Trophoblast cell (in vitro differentiated cells and primary cell): ENCODE measurements at regions not wholly inside any gene's neighbourhood (a gene's known extent, or its start where the extent isn't known, plus 50 kb on each side); places are given as distances from the start of the nearest gene placed in this dataset.

Experiments used
- DNase-seq, 2 donors: peaks; one replicate each; pipeline ENCODE4 v3.0.0-alpha.2; 2016
- H2AFZ ChIP-seq: 2 replicates; pipeline ENCODE4 v1.6.1; 2013; ENCODE audit warnings: low read length, moderate library complexity, mild to moderate bottlenecking; ENCODE audit not compliant: insufficient read depth, poor library complexity
- H2AK5ac ChIP-seq: 2 replicates; pipeline ENCODE4 v1.6.1; 2013; ENCODE audit warnings: mild to moderate bottlenecking, low read length
- H2BK120ac ChIP-seq: 2 replicates; pipeline ENCODE4 v1.6.1; 2013; ENCODE audit warnings: low read length, mild to moderate bottlenecking, moderate library complexity; ENCODE audit not compliant: insufficient read depth, poor library complexity
- H2BK12ac ChIP-seq: 2 replicates; pipeline ENCODE4 v1.6.1; 2013; ENCODE audit warnings: mild to moderate bottlenecking, low read length, moderate library complexity
- H2BK5ac ChIP-seq: 2 replicates; pipeline ENCODE4 v1.6.1; 2013; ENCODE audit warnings: low read length, low read depth, moderate library complexity, mild to moderate bottlenecking; ENCODE audit not compliant: poor library complexity
- H3K14ac ChIP-seq: 2 replicates; pipeline ENCODE4 v1.6.1; 2013; ENCODE audit warnings: mild to moderate bottlenecking, low read length
- H3K18ac ChIP-seq: 2 replicates; pipeline ENCODE4 v1.6.1; 2013; ENCODE audit warnings: mild to moderate bottlenecking, low read length
- H3K23ac ChIP-seq: 2 replicates; pipeline ENCODE4 v1.6.1; 2013; ENCODE audit warnings: low read length
- H3K27ac ChIP-seq: 2 replicates; pipeline ENCODE4 v1.5.1; 2013; ENCODE audit warnings: low read depth, mild to moderate bottlenecking, inconsistent platforms, low read length, moderate library complexity
- H3K27me3 ChIP-seq: 2 replicates; pipeline ENCODE4 v1.6.1; 2013; ENCODE audit warnings: inconsistent platforms, mild to moderate bottlenecking, low read length, moderate library complexity; ENCODE audit not compliant: insufficient read depth
- H3K36me3 ChIP-seq, 2 experiments: 1 replicate in 1 of 2; 2 replicates in 1 of 2; pipeline ENCODE4 v1.6.1; 2013; ENCODE audit warnings: low read length in 2 of 2, mild to moderate bottlenecking in 2 of 2, moderate library complexity in 1 of 2; ENCODE audit not compliant: insufficient read depth in 2 of 2, control insufficient read depth in 1 of 2
- H3K4ac ChIP-seq: 2 replicates; pipeline ENCODE4 v1.6.1; 2013; ENCODE audit warnings: low read depth, mild to moderate bottlenecking, low read length, moderate library complexity
- H3K4me1 ChIP-seq, 2 experiments: 1 replicate in 1 of 2; 2 replicates in 1 of 2; pipeline ENCODE4 v1.6.1; 2013; ENCODE audit warnings: low read length in 2 of 2, mild to moderate bottlenecking in 2 of 2, moderate library complexity in 1 of 2; ENCODE audit not compliant: insufficient read depth in 2 of 2, control insufficient read depth in 1 of 2
- H3K4me2 ChIP-seq: 2 replicates; pipeline ENCODE4 v1.6.1; 2013; ENCODE audit warnings: inconsistent platforms, mild to moderate bottlenecking, low read length, moderate library complexity
- H3K4me3 ChIP-seq: 2 replicates; pipeline ENCODE4 v1.5.1; 2013; ENCODE audit warnings: mild to moderate bottlenecking, low read depth, low read length, inconsistent platforms
- H3K79me1 ChIP-seq: one replicate; pipeline ENCODE4 v1.6.1; 2013; ENCODE audit warnings: low read length
- H3K79me2 ChIP-seq: 2 replicates; pipeline ENCODE4 v1.6.1; 2013; ENCODE audit warnings: low read length, mild to moderate bottlenecking; ENCODE audit not compliant: control insufficient read depth, insufficient read depth, poor library complexity
- H3K9ac ChIP-seq: 2 replicates; pipeline ENCODE4 v1.6.1; 2013; ENCODE audit warnings: mild to moderate bottlenecking, low read length
- H3K9me3 ChIP-seq: 2 replicates; pipeline ENCODE4 v1.6.1; 2013; ENCODE audit warnings: low read depth, mild to moderate bottlenecking, control low read depth, inconsistent platforms, low read length; ENCODE audit not compliant: insufficient read depth
- H4K12ac ChIP-seq: 2 replicates; pipeline ENCODE4 v1.6.1; 2013; ENCODE audit warnings: low read depth, mild to moderate bottlenecking, low read length, moderate library complexity
- H4K8ac ChIP-seq: 2 replicates; pipeline ENCODE4 v1.6.1; 2013; ENCODE audit warnings: low read depth, mild to moderate bottlenecking, low read length, moderate library complexity
- H4K91ac ChIP-seq: one replicate; pipeline ENCODE4 v1.6.1; 2013; ENCODE audit warnings: low read depth, mild to moderate bottlenecking, low read length, moderate library complexity
- WGBS: extraction: QIAGEN DNeasy Blood & Tissue Kit; methylation state at CpG from one replicate; pipeline ENCODE4 v1.1.7; 2013; ENCODE audit warnings: missing lambda C conversion rate; ENCODE audit not compliant: insufficient read length, insufficient coverage; ENCODE audit errors: extremely low coverage; 5-methylcytosine and 5-hydroxymethylcytosine counted together

DNA sequence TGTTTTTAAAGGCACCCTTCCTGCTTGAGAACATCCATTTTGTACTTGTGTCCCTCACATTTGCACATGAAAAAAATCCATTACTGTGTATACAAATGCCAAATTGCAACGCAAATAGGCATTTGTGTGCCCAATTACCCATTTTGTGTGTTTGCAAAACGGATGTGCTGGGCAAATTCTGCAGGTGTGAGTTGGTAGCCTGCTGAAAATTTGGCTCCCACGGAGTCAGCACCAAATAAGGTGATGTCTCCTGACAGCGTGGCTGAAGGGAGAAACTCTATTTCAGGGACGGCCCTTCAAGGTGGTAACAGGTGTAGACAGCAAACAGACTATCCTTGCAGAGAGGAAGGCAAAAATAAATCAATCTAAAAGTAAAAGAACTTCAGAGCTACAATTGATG lies 661.1 kb downstream of the BCL11A start:
- Histone ChIP-seq H3K27me3 (no peaks in the 10 kb centered on the region), H3K4me3 (no peak overlapping the region), H2BK5ac (no peak overlapping the region), H3K79me2 (no peaks in the 10 kb centered on the region), H3K23ac (no peak overlapping the region), H4K91ac (no peak overlapping the region), H3K18ac (no peak overlapping the region), H3K27ac (no peak overlapping the region), H3K4me1 (peaks cover 2 to 3% of the 10 kb centered on the region in 2 experiments), H3K79me1 (peaks cover 2% of the 10 kb centered on the region), H3K4me2 (no peak overlapping the region), H3K14ac (no peak overlapping the region), H2AFZ (no peak overlapping the region), H4K8ac (no peak overlapping the region), H2BK12ac (no peak overlapping the region), H2AK5ac (no peak overlapping the region), H4K12ac (no peak overlapping the region), H3K9ac (no peak overlapping the region), H2BK120ac (no peak overlapping the region), H3K4ac (no peak overlapping the region), H3K36me3 (no peaks in the 10 kb centered on the region), H3K9me3 (no peaks in the 10 kb centered on the region)
- DNase-seq, result no peak
- WGBS, result no CpG with 5 or more reads among the region's 5 CpGs

- H3K79me1 ChIP-seq, result peaks cover 2% of the 10 kb centered on the region
- no peaks in the 10 kb centered on the region for H3K27me3 ChIP-seq
- no peak overlapping the region for H3K4ac ChIP-seq
- peaks cover 2 to 4% of the 10 kb centered on the region in 2 experiments for H3K4me1 ChIP-seq
- H3K18ac ChIP-seq, result no peak overlapping the region
- H3K14ac ChIP-seq, result no peak overlapping the region
- H2BK5ac ChIP-seq, result no peak overlapping the region
- no peak overlapping the region for H3K9ac ChIP-seq
- no peak overlapping the region for H4K91ac ChIP-seq
- no peak overlapping the region for H2AK5ac ChIP-seq
- no peak overlapping the region for H3K23ac ChIP-seq
- H3K4me2 ChIP-seq, result no peak overlapping the region
- H3K79me2 ChIP-seq, result no peaks in the 10 kb centered on the region
- H3K9me3 ChIP-seq, result no peaks in the 10 kb centered on the region
- H3K27ac ChIP-seq, result no peak overlapping the region
- WGBS, result no CpG with 5 or more reads among the region's 8 CpGs
- no peak overlapping the region for H2BK12ac ChIP-seq
- H2AFZ ChIP-seq, result no peak overlapping the region
- no peaks in the 10 kb centered on the region for H3K36me3 ChIP-seq
- no peak for DNase-seq
- H4K12ac ChIP-seq, result no peak overlapping the region
- H4K8ac ChIP-seq, result no peak overlapping the region
- no peak overlapping the region for H3K4me3 ChIP-seq
- H2BK120ac ChIP-seq, result no peak overlapping the region
Measured at GRCh38 chr2:59889305-59889704, 664.1 kb downstream of the BCL11A start.

DNA sequence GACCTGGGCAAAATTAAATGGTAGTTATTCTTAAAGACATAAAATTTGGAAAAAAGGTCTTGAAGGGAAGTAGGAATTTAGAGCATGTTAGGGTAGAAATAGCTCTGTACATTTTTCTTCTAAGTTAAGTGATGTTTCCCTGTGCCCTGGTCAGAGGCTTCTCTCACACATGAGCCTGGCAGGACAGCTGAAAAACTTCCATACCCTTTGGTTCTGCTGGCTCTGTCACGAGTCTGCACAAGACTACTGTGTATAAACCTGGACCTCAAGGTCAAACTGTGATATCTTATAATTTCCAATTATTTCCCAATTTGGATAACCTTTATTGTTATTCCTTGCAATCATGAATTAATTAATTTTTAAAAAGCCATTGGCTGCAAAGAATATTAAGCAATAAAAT lies 664.7 kb downstream of the BCL11A start:
- no peak overlapping the region for H3K23ac ChIP-seq
- no peaks in the 10 kb centered on the region for H3K9me3 ChIP-seq
- H2AFZ ChIP-seq, result no peak overlapping the region
- no peak overlapping the region for H3K9ac ChIP-seq
- H3K14ac ChIP-seq, result no peak overlapping the region
- H3K79me1 ChIP-seq, result peaks cover 2% of the 10 kb centered on the region
- H2BK12ac ChIP-seq, result no peak overlapping the region
- H4K91ac ChIP-seq, result no peak overlapping the region
- DNase-seq, result no peak
- H3K18ac ChIP-seq, result no peak overlapping the region
- H3K27me3 ChIP-seq, result no peaks in the 10 kb centered on the region
- no peaks in the 10 kb centered on the region for H3K36me3 ChIP-seq
- H2BK120ac ChIP-seq, result no peak overlapping the region
- peaks cover 2 to 4% of the 10 kb centered on the region in 2 experiments for H3K4me1 ChIP-seq
- H2BK5ac ChIP-seq, result no peak overlapping the region
- no peak overlapping the region for H3K4ac ChIP-seq
- no peak overlapping the region for H3K27ac ChIP-seq
- no peak overlapping the region for H2AK5ac ChIP-seq
- no CpG with 5 or more reads among the region's 1 CpG for WGBS
- no peaks in the 10 kb centered on the region for H3K79me2 ChIP-seq
- no peak overlapping the region for H4K12ac ChIP-seq
- no peak overlapping the region for H3K4me3 ChIP-seq
- H4K8ac ChIP-seq, result no peak overlapping the region
- no peak overlapping the region for H3K4me2 ChIP-seq

- H3K9me3 ChIP-seq, result no peaks in the 10 kb centered on the region
- no peak for DNase-seq
- WGBS, result no CpG with 5 or more reads among the region's 3 CpGs
Measured at GRCh38 chr2:59888015-59888414, 665.4 kb downstream of the BCL11A start.

More at GRCh38 chr2:59888015-59888414, 665.4 kb downstream of the BCL11A start:
- Histone ChIP-seq H3K79me1 (peaks cover 2% of the 10 kb centered on the region), H2AFZ (no peak overlapping the region), H3K4me3 (no peak overlapping the region), H4K12ac (no peak overlapping the region), H3K18ac (no peak overlapping the region), H3K14ac (no peak overlapping the region), H3K4me1 (peaks cover 0 to 4% of the 10 kb centered on the region in 2 experiments), H2BK5ac (no peak overlapping the region), H3K23ac (no peak overlapping the region), H3K27ac (no peak overlapping the region), H3K9ac (no peak overlapping the region), H4K91ac (no peak overlapping the region), H2AK5ac (no peak overlapping the region), H2BK12ac (no peak overlapping the region), H3K4ac (no peak overlapping the region), H3K79me2 (no peaks in the 10 kb centered on the region), H4K8ac (no peak overlapping the region), H3K36me3 (no peaks in the 10 kb centered on the region), H2BK120ac (no peak overlapping the region), H3K4me2 (no peak overlapping the region), H3K27me3 (no peaks in the 10 kb centered on the region)
